Loucy (cell line): ENCODE measurements at regions not wholly inside any gene's neighbourhood (a gene's known extent, or its start where the extent isn't known, plus 50 kb on each side); places are given as distances from the start of the nearest gene placed in this dataset.

Source experiments
- H2AFZ ChIP-seq: fragments of 200-600 bp; sonication (generic); 2 replicates; pipeline ENCODE4 v1.6.0; 2016; ENCODE audit warnings: antibody characterized with exemption, mild to moderate bottlenecking, low read length, moderate library complexity
- H3F3A ChIP-seq: fragments of 200-600 bp; 2 replicates; pipeline ENCODE4 v1.6.0; 2016; ENCODE audit warnings: antibody characterized with exemption, low read depth, mild to moderate bottlenecking
- H3K27me3 ChIP-seq: fragments of 200-600 bp; sonication (generic); 2 replicates; pipeline ENCODE4 v1.6.1; 2014; ENCODE audit warnings: low read length, mild to moderate bottlenecking; ENCODE audit not compliant: insufficient read depth, poor library complexity, severe bottlenecking
- H3K36me3 ChIP-seq: fragments of 200-600 bp; sonication (generic); 2 replicates; pipeline ENCODE4 v1.6.1; 2016; ENCODE audit warnings: low read length; ENCODE audit not compliant: insufficient read depth
- H3K4me1 ChIP-seq: fragments of 200-600 bp; sonication (generic); 2 replicates; pipeline ENCODE4 v1.5.1; 2014; ENCODE audit warnings: low read length, mild to moderate bottlenecking; ENCODE audit not compliant: insufficient read depth, poor library complexity, severe bottlenecking
- H3K4me2 ChIP-seq: fragments of 200-600 bp; sonication (generic); 2 replicates; pipeline ENCODE4 v1.6.0; 2014; ENCODE audit warnings: antibody characterized with exemption, low read length, low read depth, mild to moderate bottlenecking; ENCODE audit not compliant: poor library complexity, severe bottlenecking
- H3K4me3 ChIP-seq: fragments of 200-600 bp; sonication (generic); 2 replicates; pipeline ENCODE4 v1.5.1; 2014; ENCODE audit warnings: low read length, mild to moderate bottlenecking, mixed read lengths; ENCODE audit not compliant: poor library complexity, severe bottlenecking
- H3K79me2 ChIP-seq: fragments of 200-600 bp; sonication (generic); 2 replicates; pipeline ENCODE4 v1.6.1; 2014; ENCODE audit warnings: low read length; ENCODE audit not compliant: insufficient read depth
- H3K9ac ChIP-seq: fragments of 200-600 bp; sonication (generic); 2 replicates; pipeline ENCODE4 v1.6.0; 2014; ENCODE audit warnings: mild to moderate bottlenecking, low read depth, low read length, moderate library complexity; ENCODE audit not compliant: poor library complexity, severe bottlenecking
- H3K9me2 ChIP-seq: fragments of 200-600 bp; sonication (generic); replicated peaks from 2 replicates; pipeline ENCODE4 v1.6.1; 2016; ENCODE audit warnings: low read depth, low read length, mixed read lengths
- H3K9me3 ChIP-seq: fragments of 200-600 bp; sonication (generic); 2 replicates; pipeline ENCODE4 v1.6.1; 2014; ENCODE audit warnings: mild to moderate bottlenecking, antibody characterized with exemption, low read length, low read depth; ENCODE audit not compliant: insufficient read depth
- H4K20me1 ChIP-seq: fragments of 200-600 bp; sonication (generic); 2 replicates; pipeline ENCODE4 v1.6.0; 2014; ENCODE audit warnings: antibody characterized with exemption, low read length, mild to moderate bottlenecking; ENCODE audit not compliant: insufficient read depth, poor library complexity, severe bottlenecking
- CTCF ChIP-seq: fragments of 200-600 bp; sonication (generic); conservative IDR thresholded peaks from 2 replicates; pipeline ENCODE4 v1.5.1; 2014; ENCODE audit warnings: mild to moderate bottlenecking, antibody characterized with exemption, low read length
- EZH2phosphoT487 ChIP-seq: fragments of 200-600 bp; IDR thresholded peaks from 2 replicates; pipeline ENCODE4 v1.6.1; 2018; ENCODE audit warnings: antibody characterized with exemption, mild to moderate bottlenecking, moderate library complexity, borderline replicate concordance

- H3K27me3 ChIP-seq, result no peaks in the 10 kb centered on the region
- no peak overlapping the region for H3K9ac ChIP-seq
- H2AFZ ChIP-seq, result no peak overlapping the region
- no peaks in the 10 kb centered on the region for H3K9me3 ChIP-seq
- no peaks in the 10 kb centered on the region for H3K9me2 ChIP-seq
- H3K4me1 ChIP-seq, result peaks cover 46% of the 10 kb centered on the region
- no peaks in the 10 kb centered on the region for H3K79me2 ChIP-seq
- no peak overlapping the region for H3K4me3 ChIP-seq
- no peak for TF ChIP-seq EZH2phosphoT487
- no peak for TF ChIP-seq CTCF
- H4K20me1 ChIP-seq, result no peaks in the 10 kb centered on the region
- H3K36me3 ChIP-seq, result no peaks in the 10 kb centered on the region
- H3K4me2 ChIP-seq, result no peak overlapping the region
- H3F3A ChIP-seq, result no peaks in the 10 kb centered on the region
Observed at GRCh38 chr6:14312587-14312986, 195.0 kb downstream of the CD83 start.

GRCh38 chr6:14313248-14313647 lies 195.7 kb downstream of the CD83 start:
- no peak overlapping the region for H3K4me2 ChIP-seq
- no peak overlapping the region for H3K9ac ChIP-seq
- TF ChIP-seq CTCF (no peak), EZH2phosphoT487 (no peak)

GRCh38 chr6:14315353-14315752 lies 197.8 kb downstream of the CD83 start:
- H3K79me2 ChIP-seq, result no peaks in the 10 kb centered on the region
- no peaks in the 10 kb centered on the region for H3K9me3 ChIP-seq
- no peaks in the 10 kb centered on the region for H3K36me3 ChIP-seq
- no peaks in the 10 kb centered on the region for H4K20me1 ChIP-seq
- peaks cover 44% of the 10 kb centered on the region for H3K4me1 ChIP-seq
- TF ChIP-seq EZH2phosphoT487 (no peak), CTCF (no peak)
- H2AFZ ChIP-seq, result no peak overlapping the region
- H3K4me3 ChIP-seq, result no peak overlapping the region
- no peaks in the 10 kb centered on the region for H3K27me3 ChIP-seq
- H3K4me2 ChIP-seq, result no peak overlapping the region
- peak overlapping the region; percentile 62 for H3K9ac ChIP-seq
- H3K9me2 ChIP-seq, result no peaks in the 10 kb centered on the region
- H3F3A ChIP-seq, result no peaks in the 10 kb centered on the region

More at GRCh38 chr6:14313248-14313647, 195.7 kb downstream of the CD83 start:
- Histone ChIP-seq H3K79me2 (no peaks in the 10 kb centered on the region), H3K36me3 (no peaks in the 10 kb centered on the region), H3K9me3 (no peaks in the 10 kb centered on the region), H3K4me1 (peaks cover 48% of the 10 kb centered on the region), H2AFZ (no peak overlapping the region), H4K20me1 (no peaks in the 10 kb centered on the region), H3F3A (no peaks in the 10 kb centered on the region), H3K9me2 (no peaks in the 10 kb centered on the region), H3K27me3 (no peaks in the 10 kb centered on the region), H3K4me3 (no peak overlapping the region)
